Hepatocyte (in vitro differentiated cells): ENCODE measurements at regions not wholly inside any gene's neighbourhood (a gene's known extent, or its start where the extent isn't known, plus 50 kb on each side); places are given as distances from the start of the nearest gene placed in this dataset.

Experiments
- EZH2 ChIP-seq: fragments of 200-600 bp; sonication (generic); IDR thresholded peaks from 2 replicates; pipeline ENCODE4 v1.6.1; 2016; ENCODE audit warnings: antibody characterized with exemption, mild to moderate bottlenecking, borderline replicate concordance
- TF ChIP-seq, protein P1 (sequence below): fragments of 200-600 bp; sonication (generic); IDR thresholded peaks from 2 replicates; pipeline ENCODE4 v1.5.1; 2016; ENCODE audit warnings: antibody characterized with exemption, mild to moderate bottlenecking; ENCODE audit not compliant: poor library complexity

DNA sequence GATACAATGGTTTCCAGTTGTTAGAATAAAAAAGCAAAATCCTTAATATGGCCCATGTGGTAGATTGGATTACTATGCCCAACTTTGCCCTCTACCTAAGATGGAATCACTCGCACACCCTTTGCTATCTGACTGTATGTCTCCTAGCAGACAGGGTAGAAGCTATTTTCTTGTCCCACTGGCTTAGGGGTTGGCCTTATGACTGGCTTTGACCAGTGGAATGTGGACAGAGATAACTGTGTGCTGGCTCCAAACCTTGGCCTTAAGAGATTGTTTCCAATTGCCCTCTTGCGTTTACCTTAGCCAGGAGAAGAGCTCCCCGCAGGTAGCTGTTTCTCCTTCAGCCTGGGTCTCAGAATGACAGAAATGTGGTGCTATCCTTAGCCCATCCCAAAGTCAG, 355.9 kb downstream of the BCOR start:
- TF ChIP-seq, protein P1, sequence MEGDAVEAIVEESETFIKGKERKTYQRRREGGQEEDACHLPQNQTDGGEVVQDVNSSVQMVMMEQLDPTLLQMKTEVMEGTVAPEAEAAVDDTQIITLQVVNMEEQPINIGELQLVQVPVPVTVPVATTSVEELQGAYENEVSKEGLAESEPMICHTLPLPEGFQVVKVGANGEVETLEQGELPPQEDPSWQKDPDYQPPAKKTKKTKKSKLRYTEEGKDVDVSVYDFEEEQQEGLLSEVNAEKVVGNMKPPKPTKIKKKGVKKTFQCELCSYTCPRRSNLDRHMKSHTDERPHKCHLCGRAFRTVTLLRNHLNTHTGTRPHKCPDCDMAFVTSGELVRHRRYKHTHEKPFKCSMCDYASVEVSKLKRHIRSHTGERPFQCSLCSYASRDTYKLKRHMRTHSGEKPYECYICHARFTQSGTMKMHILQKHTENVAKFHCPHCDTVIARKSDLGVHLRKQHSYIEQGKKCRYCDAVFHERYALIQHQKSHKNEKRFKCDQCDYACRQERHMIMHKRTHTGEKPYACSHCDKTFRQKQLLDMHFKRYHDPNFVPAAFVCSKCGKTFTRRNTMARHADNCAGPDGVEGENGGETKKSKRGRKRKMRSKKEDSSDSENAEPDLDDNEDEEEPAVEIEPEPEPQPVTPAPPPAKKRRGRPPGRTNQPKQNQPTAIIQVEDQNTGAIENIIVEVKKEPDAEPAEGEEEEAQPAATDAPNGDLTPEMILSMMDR = no peak
- no peak for TF ChIP-seq EZH2
